ENCODE measurements at regions not wholly inside any gene's neighbourhood (a gene's known extent, or its start where the extent isn't known, plus 50 kb on each side); places are given as distances from the start of the nearest gene placed in this dataset.

DNA sequence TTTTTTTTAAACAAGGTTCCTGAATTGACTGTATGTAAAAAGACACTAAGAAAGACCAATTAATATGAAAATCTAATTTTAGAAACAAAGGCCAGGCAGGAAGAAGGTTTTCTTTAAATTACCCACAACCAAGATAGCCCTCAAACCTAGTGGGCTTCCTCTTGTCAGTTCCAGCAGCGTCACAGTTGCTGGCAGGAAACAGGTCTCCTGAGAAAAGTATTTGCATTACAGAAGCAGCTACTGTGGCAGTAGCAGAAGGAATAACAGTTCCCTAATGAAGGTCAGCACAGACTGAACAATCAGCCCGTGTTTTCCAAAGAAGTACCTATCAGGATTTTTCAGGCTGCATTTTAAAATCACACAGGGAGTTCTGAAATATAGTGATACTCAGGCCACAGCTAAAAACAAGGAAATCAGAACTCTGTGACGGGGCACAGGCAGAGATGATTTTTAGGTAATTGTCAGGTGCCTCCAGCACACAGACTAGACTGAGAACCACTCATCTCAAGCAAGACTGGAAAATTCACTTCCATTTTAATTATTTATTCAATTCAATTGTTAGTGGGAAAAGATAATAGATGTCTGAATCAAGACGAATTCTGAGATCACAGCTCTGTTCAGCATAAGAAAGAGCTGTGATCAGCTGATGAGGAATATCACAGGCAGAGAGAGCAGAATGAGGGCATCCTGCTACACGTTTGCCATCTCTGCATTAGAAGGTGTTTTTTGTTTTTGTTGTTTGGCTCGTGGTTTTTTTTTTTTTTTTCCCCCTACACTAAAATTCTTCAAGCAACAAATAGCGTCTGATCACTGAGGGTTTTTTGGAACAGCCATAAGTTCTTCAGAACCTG lies 230.5 kb upstream of the KHDRBS2 start:
- no TSS peak for BruUV-seq (replicated peaks)
- POLR2A ChIA-PET (ENCODE audit: low non-redundant PET) = no interaction called here

DNA sequence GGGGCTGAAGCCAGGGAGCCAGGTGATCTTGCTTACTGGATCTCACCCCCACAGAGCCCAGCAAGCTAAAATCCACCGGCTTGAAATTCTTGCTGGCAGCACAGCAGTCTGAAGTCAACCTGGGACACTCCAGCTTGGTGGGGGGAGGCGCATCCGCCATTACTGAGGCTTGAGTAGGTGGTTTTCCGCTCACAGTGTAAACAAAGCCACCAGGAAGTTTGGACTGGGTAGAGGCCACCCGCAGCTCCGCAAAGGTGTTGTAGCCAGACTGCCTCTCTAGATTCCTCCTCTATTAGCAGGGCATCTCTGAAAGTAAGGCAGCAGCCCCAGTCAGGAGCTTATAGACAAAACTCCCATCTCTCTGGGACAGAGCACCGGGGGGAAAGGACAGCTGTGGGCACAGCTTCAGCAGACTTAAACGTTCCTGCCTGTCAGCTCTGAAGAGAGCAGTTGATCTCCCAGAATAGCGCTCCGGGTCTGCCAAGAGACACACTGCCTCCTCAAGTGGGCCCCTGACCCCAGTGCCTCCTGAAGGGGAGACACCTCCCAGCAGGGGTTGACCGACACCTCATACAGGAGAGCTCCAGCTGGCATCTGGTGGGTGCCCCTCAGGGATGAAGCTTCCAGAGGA lies 206.3 kb upstream of the KHDRBS2 start:
- ChIA-PET POLR2A (ENCODE audit: low non-redundant PET) (no interaction called here), CTCF (no interaction called here)
- H3K4me3 ChIP-seq (ENCODE audit: low read depth, low read length, poor library complexity, severe bottlenecking) = no peak overlapping the region
- H3K9me3 ChIP-seq (ENCODE audit: low read depth, low read length, poor library complexity, severe bottlenecking) = peaks cover 11% of the 10 kb centered on the region
- no TSS peak for BruUV-seq (replicated peaks)
- DNase-seq (ENCODE audit: low spot score) = no peak
- H3K36me3 ChIP-seq (ENCODE audit: insufficient read depth, low read length, poor library complexity, severe bottlenecking) = no peaks in the 10 kb centered on the region
- TF ChIP-seq, protein P1, sequence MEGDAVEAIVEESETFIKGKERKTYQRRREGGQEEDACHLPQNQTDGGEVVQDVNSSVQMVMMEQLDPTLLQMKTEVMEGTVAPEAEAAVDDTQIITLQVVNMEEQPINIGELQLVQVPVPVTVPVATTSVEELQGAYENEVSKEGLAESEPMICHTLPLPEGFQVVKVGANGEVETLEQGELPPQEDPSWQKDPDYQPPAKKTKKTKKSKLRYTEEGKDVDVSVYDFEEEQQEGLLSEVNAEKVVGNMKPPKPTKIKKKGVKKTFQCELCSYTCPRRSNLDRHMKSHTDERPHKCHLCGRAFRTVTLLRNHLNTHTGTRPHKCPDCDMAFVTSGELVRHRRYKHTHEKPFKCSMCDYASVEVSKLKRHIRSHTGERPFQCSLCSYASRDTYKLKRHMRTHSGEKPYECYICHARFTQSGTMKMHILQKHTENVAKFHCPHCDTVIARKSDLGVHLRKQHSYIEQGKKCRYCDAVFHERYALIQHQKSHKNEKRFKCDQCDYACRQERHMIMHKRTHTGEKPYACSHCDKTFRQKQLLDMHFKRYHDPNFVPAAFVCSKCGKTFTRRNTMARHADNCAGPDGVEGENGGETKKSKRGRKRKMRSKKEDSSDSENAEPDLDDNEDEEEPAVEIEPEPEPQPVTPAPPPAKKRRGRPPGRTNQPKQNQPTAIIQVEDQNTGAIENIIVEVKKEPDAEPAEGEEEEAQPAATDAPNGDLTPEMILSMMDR (conservative IDR thresholded peaks at IDR 0.05; ENCODE audit: low read depth, low read length) = no peak
- intact Hi-C loops (cut with micrococcal nuclease; ENCODE audit: unreplicated experiment) = no loop called here
- no peaks in the 10 kb centered on the region for H3K4me1 ChIP-seq (ENCODE audit: insufficient read depth, low read length, poor library complexity, severe bottlenecking)
- no peak overlapping the region for H3K27ac ChIP-seq (ENCODE audit: low read depth, low read length, poor library complexity, severe bottlenecking)
- no peaks in the 10 kb centered on the region for H3K27me3 ChIP-seq (replicated peaks; ENCODE audit: insufficient read depth, low read depth, low read length, poor library complexity)

More for the DNA sequence above, 230.5 kb upstream of the KHDRBS2 start:
- no peak for DNase-seq (ENCODE audit: low spot score)
- Histone ChIP-seq H3K4me3 (ENCODE audit: low read depth, low read length, poor library complexity, severe bottlenecking) (no peak overlapping the region), H3K27ac (ENCODE audit: low read depth, low read length, poor library complexity, severe bottlenecking) (no peak overlapping the region), H3K4me1 (ENCODE audit: insufficient read depth, low read length, poor library complexity, severe bottlenecking) (no peaks in the 10 kb centered on the region), H3K36me3 (ENCODE audit: insufficient read depth, low read length, poor library complexity, severe bottlenecking) (no peaks in the 10 kb centered on the region), H3K27me3 (replicated peaks; ENCODE audit: insufficient read depth, low read depth, low read length, poor library complexity) (no peaks in the 10 kb centered on the region), H3K9me3 (ENCODE audit: low read depth, low read length, poor library complexity, severe bottlenecking) (peaks cover 31% of the 10 kb centered on the region)
- no peak for TF ChIP-seq EZH2 (IDR thresholded peaks at IDR 0.05; ENCODE audit: borderline replicate concordance, low read depth, low read length, poor library complexity, severe bottlenecking)
- TF ChIP-seq, protein P1 (conservative IDR thresholded peaks at IDR 0.05; ENCODE audit: low read depth, low read length) = no peak
- CTCF ChIA-PET = no interaction called here
- intact Hi-C loops (cut with micrococcal nuclease; ENCODE audit: unreplicated experiment) = no loop called here

DNA sequence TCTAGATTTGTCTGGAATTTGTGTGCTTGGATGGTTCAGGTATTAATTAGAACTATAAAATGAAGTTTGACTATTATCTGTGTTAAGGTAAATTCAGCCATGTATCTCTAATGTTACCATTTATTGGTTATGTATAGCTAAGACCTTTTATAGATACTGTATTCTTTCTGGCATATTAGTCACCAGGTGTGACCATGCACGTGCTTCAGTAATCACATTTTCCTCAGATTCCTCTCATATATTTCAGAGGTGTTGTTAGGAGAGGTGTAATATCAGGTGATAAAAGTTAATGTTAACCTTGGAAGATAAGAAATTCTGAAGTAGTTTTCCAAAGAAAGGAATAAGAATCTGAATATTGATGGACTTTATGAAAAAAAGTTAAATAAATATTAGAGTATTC lies 194.5 kb upstream of the KHDRBS2 start:
- Histone ChIP-seq H3K9me3 (ENCODE audit: low read depth, low read length, poor library complexity, severe bottlenecking) (peaks cover 40% of the 10 kb centered on the region), H3K4me3 (ENCODE audit: low read depth, low read length, poor library complexity, severe bottlenecking) (no peak overlapping the region), H3K36me3 (ENCODE audit: insufficient read depth, low read length, poor library complexity, severe bottlenecking) (no peaks in the 10 kb centered on the region), H3K27ac (ENCODE audit: low read depth, low read length, poor library complexity, severe bottlenecking) (no peak overlapping the region), H3K27me3 (replicated peaks; ENCODE audit: insufficient read depth, low read depth, low read length, poor library complexity) (no peaks in the 10 kb centered on the region), H3K4me1 (ENCODE audit: insufficient read depth, low read length, poor library complexity, severe bottlenecking) (no peaks in the 10 kb centered on the region)
- no peak for DNase-seq (ENCODE audit: low spot score)
- ChIA-PET POLR2A (ENCODE audit: low non-redundant PET) (no interaction called here), CTCF (no interaction called here)
- TF ChIP-seq EZH2 (IDR thresholded peaks at IDR 0.05; ENCODE audit: borderline replicate concordance, low read depth, low read length, poor library complexity, severe bottlenecking) = no peak
- TF ChIP-seq, protein P1 (conservative IDR thresholded peaks at IDR 0.05; ENCODE audit: low read depth, low read length) = no peak
- no TSS peak for BruUV-seq (replicated peaks)
- intact Hi-C loops (cut with micrococcal nuclease; ENCODE audit: unreplicated experiment) = no loop called here

Measured in A673 (cell line).